Mucosa of stomach (tissue), 1 donor: ENCODE measurements at regions not wholly inside any gene's neighbourhood (a gene's known extent, or its start where the extent isn't known, plus 50 kb on each side); places are given as distances from the start of the nearest gene placed in this dataset.

Source experiments
- H3K27me3 ChIP-seq: one replicate; pipeline ENCODE4 v1.7.0; 2013; ENCODE audit warnings: mild to moderate bottlenecking, low read length; ENCODE audit not compliant: control insufficient read depth, insufficient read depth
- H3K36me3 ChIP-seq: one replicate; pipeline ENCODE4 v1.7.0; 2013; ENCODE audit warnings: low read length; ENCODE audit not compliant: control insufficient read depth, insufficient read depth
- H3K4me1 ChIP-seq: one replicate; pipeline ENCODE4 v1.7.0; 2013; ENCODE audit warnings: mild to moderate bottlenecking, low read length; ENCODE audit not compliant: control insufficient read depth, insufficient read depth
- H3K4me3 ChIP-seq: one replicate; pipeline ENCODE4 v1.7.0; 2013; ENCODE audit warnings: low read length
- H3K9ac ChIP-seq: one replicate; pipeline ENCODE4 v1.7.0; 2013; ENCODE audit warnings: mild to moderate bottlenecking, low read length, moderate library complexity
- H3K9me3 ChIP-seq: one replicate; pipeline ENCODE4 v1.7.0; 2013; ENCODE audit warnings: mild to moderate bottlenecking, low read length, moderate library complexity; ENCODE audit not compliant: control insufficient read depth
- donor health status: Pancreatic carcinoma.

DNA sequence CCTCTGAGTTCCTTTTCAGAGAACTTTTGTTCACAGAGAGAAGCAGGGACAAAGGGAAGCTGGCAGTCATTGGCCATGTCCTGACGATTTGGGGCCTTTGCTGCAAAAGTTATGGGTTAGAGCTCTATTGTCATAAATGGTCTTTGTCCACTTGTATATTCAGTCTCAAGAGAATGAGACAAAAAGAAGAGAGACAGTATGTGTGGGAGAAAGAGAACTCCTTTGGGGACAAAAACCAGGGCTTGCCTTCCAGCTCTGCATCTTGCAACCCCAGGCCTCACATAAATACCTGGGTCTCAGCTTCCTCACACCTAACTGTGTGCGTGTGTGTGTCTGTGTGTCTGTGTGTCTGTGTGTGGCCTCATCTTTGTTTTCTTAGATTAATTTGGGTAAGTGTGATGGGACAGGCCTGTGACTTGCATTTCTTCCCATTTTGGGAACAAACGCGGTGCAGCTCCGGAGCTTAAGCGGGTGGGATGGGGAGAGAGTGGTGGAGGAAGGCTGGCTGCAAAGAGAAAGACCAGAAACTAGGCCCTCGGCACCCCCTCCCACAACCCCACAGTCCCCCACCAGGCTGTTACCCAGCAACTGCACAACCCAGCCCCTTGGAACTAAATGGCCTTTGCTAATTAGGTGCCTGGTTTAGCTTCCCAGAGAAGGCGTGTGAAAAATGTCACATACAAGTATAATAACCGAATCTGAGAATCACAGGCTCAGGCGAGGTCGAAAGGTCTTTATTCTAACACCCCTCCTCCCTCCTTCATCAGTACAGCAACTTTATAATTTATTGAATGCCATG is 376.9 kb downstream of the CDK5RAP2 start:
- Histone ChIP-seq H3K9ac (no peak overlapping the region), H3K4me3 (no peak overlapping the region), H3K27me3 (peaks cover 2% of the 10 kb centered on the region), H3K9me3 (no peaks in the 10 kb centered on the region), H3K4me1 (no peaks in the 10 kb centered on the region), H3K36me3 (no peaks in the 10 kb centered on the region)

- Histone ChIP-seq H3K36me3 (no peaks in the 10 kb centered on the region), H3K4me1 (no peaks in the 10 kb centered on the region), H3K9me3 (no peaks in the 10 kb centered on the region)
Measured at GRCh38 chr9:120198027-120198426, 381.9 kb downstream of the CDK5RAP2 start.

DNA sequence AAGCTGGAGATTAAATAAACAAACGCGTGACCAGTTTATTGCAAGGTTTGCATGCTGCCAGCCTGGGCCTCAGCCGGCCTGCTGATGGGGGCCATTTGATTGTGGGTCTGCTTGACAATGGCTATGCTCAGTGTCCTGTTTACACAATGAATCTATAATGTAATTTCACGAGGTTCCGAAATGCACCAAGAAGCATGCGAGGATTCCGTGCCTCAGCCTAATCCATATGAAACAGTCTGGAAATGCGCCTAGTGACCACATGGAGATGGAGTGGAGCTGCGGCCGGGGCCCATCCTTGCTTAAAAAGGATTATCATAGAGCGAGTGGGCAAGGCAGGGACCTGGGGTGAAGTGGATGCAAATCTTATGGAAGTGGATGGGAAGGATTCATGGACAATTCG is 382.4 kb downstream of the CDK5RAP2 start:
- H3K36me3 ChIP-seq, result no peaks in the 10 kb centered on the region
- H3K9me3 ChIP-seq, result no peaks in the 10 kb centered on the region
- no peak overlapping the region for H3K4me3 ChIP-seq
- H3K4me1 ChIP-seq, result no peaks in the 10 kb centered on the region
- H3K9ac ChIP-seq, result no peak overlapping the region
- H3K27me3 ChIP-seq, result peaks cover 3% of the 10 kb centered on the region

More at GRCh38 chr9:120198027-120198426, 381.9 kb downstream of the CDK5RAP2 start:
- H3K9ac ChIP-seq, result no peak overlapping the region
- H3K27me3 ChIP-seq, result peaks cover 3% of the 10 kb centered on the region
- H3K4me3 ChIP-seq, result no peak overlapping the region

DNA sequence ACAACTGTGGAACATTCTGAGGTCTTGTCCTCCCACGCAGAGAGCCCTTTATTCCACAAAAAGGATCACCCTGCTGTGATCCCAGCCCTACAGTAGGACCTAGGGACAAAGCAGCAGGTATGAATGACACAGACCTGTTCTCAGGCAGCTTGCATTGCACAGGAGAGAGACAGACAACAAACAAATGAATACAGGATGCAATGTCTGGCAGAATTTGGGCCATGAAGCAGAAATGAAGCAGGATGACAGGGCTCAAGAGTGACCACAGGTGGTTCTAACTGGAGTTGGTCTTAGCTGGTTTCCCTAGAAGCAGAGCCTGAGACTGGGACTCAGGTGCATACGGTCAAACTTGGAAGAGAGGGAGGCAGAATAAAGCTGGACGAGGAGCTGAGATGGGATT is 388.8 kb downstream of the CDK5RAP2 start:
- no peaks in the 10 kb centered on the region for H3K9me3 ChIP-seq
- no peak overlapping the region for H3K9ac ChIP-seq
- no peaks in the 10 kb centered on the region for H3K27me3 ChIP-seq
- H3K4me1 ChIP-seq, result no peaks in the 10 kb centered on the region
- H3K4me3 ChIP-seq, result no peak overlapping the region
- H3K36me3 ChIP-seq, result no peaks in the 10 kb centered on the region

- no peaks in the 10 kb centered on the region for H3K27me3 ChIP-seq
- no peaks in the 10 kb centered on the region for H3K4me1 ChIP-seq
- no peaks in the 10 kb centered on the region for H3K9me3 ChIP-seq
- no peaks in the 10 kb centered on the region for H3K36me3 ChIP-seq
- H3K4me3 ChIP-seq, result no peak overlapping the region
- H3K9ac ChIP-seq, result no peak overlapping the region
Measured at GRCh38 chr9:120187758-120188157, 392.2 kb downstream of the CDK5RAP2 start.

GRCh38 chr9:120186276-120186675 is 393.7 kb downstream of the CDK5RAP2 start:
- Histone ChIP-seq H3K9me3 (no peaks in the 10 kb centered on the region), H3K9ac (no peak overlapping the region), H3K27me3 (no peaks in the 10 kb centered on the region), H3K4me1 (no peaks in the 10 kb centered on the region), H3K4me3 (no peak overlapping the region), H3K36me3 (no peaks in the 10 kb centered on the region)

- no peak overlapping the region for H3K9ac ChIP-seq
- no peaks in the 10 kb centered on the region for H3K27me3 ChIP-seq
- H3K36me3 ChIP-seq, result no peaks in the 10 kb centered on the region
- no peak overlapping the region for H3K4me3 ChIP-seq
- no peaks in the 10 kb centered on the region for H3K4me1 ChIP-seq
- no peaks in the 10 kb centered on the region for H3K9me3 ChIP-seq
Measured at GRCh38 chr9:120184266-120184665, 395.7 kb downstream of the CDK5RAP2 start.

DNA sequence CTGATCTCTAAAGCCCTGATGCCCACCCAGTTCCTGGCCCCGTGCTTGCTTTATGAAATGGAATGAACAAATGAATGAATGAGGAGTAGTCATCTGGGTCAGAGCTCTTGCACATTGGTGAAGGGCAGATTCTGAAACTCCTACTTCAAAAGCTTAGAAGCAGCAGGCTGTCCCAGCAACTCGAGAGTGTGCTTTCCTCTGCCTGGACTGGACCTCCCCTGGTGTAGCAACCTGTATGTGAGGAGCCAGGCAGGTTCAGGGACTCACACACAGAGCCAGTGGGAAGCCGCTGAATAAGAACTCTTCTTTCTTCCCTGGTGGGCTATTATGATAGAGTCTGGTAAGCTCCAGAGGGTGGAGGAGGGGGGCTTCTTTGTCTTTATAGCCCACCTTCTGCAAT is 396.4 kb downstream of the CDK5RAP2 start:
- H3K9me3 ChIP-seq, result no peaks in the 10 kb centered on the region
- H3K4me1 ChIP-seq, result no peaks in the 10 kb centered on the region
- no peaks in the 10 kb centered on the region for H3K27me3 ChIP-seq
- no peaks in the 10 kb centered on the region for H3K36me3 ChIP-seq
- H3K9ac ChIP-seq, result no peak overlapping the region
- H3K4me3 ChIP-seq, result no peak overlapping the region

GRCh38 chr9:120182011-120182410 is 398.0 kb downstream of the CDK5RAP2 start:
- Histone ChIP-seq H3K9ac (no peak overlapping the region), H3K27me3 (no peaks in the 10 kb centered on the region), H3K4me1 (no peaks in the 10 kb centered on the region), H3K9me3 (no peaks in the 10 kb centered on the region), H3K4me3 (no peak overlapping the region), H3K36me3 (no peaks in the 10 kb centered on the region)

DNA sequence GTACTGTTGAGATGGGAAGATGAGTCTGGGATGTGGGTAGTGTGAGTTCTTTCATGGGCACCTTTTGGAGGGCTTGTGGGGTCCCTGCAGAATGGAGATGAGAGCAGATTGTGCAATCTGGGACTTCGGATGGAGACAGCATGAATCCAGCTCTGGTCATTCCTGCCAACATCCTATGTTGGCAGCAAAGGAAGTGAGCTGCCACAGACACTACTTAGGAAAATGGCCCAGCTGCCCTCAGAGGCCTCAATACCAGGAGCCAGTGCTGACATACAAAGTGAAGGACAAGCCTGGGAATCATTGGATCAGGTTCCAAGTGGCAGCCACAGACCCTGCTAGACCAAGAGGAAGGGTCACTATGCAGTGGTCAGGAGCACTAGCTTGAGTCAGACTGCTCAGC is 402.8 kb downstream of the CDK5RAP2 start:
- H3K27me3 ChIP-seq, result no peaks in the 10 kb centered on the region
- H3K4me3 ChIP-seq, result no peak overlapping the region
- no peaks in the 10 kb centered on the region for H3K36me3 ChIP-seq
- no peak overlapping the region for H3K9ac ChIP-seq
- H3K4me1 ChIP-seq, result no peaks in the 10 kb centered on the region
- no peaks in the 10 kb centered on the region for H3K9me3 ChIP-seq

DNA sequence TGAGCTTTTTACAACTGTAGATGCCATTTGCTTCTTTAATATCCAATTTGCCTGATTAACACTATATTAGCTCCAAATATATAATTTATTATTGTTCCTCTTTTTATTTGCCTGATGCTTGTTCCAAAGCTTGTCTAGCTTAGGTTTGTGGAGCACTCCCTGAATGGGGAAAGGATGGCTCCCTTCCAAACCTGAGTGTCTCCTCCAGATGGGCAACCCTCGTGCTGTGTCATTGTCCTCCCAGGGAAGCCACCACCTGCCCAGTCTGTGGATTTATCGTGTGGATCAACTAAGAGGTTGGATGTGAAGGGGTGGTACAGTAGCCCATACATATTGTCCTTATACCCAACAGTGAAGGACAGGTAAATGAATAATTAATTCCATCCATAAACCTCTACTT is 404.9 kb downstream of the CDK5RAP2 start:
- H3K4me1 ChIP-seq, result no peaks in the 10 kb centered on the region
- no peaks in the 10 kb centered on the region for H3K9me3 ChIP-seq
- no peak overlapping the region for H3K4me3 ChIP-seq
- H3K36me3 ChIP-seq, result no peaks in the 10 kb centered on the region
- no peak overlapping the region for H3K9ac ChIP-seq
- H3K27me3 ChIP-seq, result no peaks in the 10 kb centered on the region

- Histone ChIP-seq H3K4me1 (no peaks in the 10 kb centered on the region), H3K36me3 (no peaks in the 10 kb centered on the region), H3K4me3 (no peak overlapping the region), H3K27me3 (no peaks in the 10 kb centered on the region), H3K9me3 (no peaks in the 10 kb centered on the region), H3K9ac (no peak overlapping the region)
Measured at GRCh38 chr9:120161776-120162175, 418.2 kb downstream of the CDK5RAP2 start.

GRCh38 chr9:120158221-120158620 is 421.7 kb downstream of the CDK5RAP2 start:
- no peaks in the 10 kb centered on the region for H3K4me1 ChIP-seq
- no peaks in the 10 kb centered on the region for H3K36me3 ChIP-seq
- H3K27me3 ChIP-seq, result no peaks in the 10 kb centered on the region
- no peaks in the 10 kb centered on the region for H3K9me3 ChIP-seq
- H3K9ac ChIP-seq, result no peak overlapping the region
- no peak overlapping the region for H3K4me3 ChIP-seq
